Small intestine (tissue), 7 donors: ENCODE measurements at regions not wholly inside any gene's neighbourhood (a gene's known extent, or its start where the extent isn't known, plus 50 kb on each side); places are given as distances from the start of the nearest gene placed in this dataset.

Experiments used
- DNase-seq, 2 donors: peaks; one replicate each; pipeline versions ENCODE4 v3.0.0 to v3.0.0-alpha.2; 2013
- FAIRE-seq: peaks from 2 replicates; lab custom pipeline; 2012; peaks lifted over from hg19 to GRCh38; lab: Jason Lieb, UNC
- H3K27ac ChIP-seq, 3 donors: one replicate each; pipeline ENCODE4 v1.5.1; 2013; ENCODE audit warnings: low read length in 2 of 3, mild to moderate bottlenecking in 2 of 3, control low read depth in 1 of 3, inconsistent platforms in 1 of 3, low read depth in 1 of 3, moderate library complexity in 1 of 3
- H3K27me3 ChIP-seq, 3 donors: one replicate each; pipeline ENCODE4 v1.6.1; 2013; ENCODE audit warnings: low read length in 3 of 3, inconsistent platforms in 1 of 3; ENCODE audit not compliant: control insufficient read depth in 3 of 3, insufficient read depth in 3 of 3
- H3K36me3 ChIP-seq, 3 donors: one replicate each; pipeline ENCODE4 v1.6.1; 2013; ENCODE audit warnings: low read length in 3 of 3, inconsistent platforms in 1 of 3, low read depth in 1 of 3, mild to moderate bottlenecking in 1 of 3, moderate library complexity in 1 of 3; ENCODE audit not compliant: control insufficient read depth in 3 of 3, insufficient read depth in 2 of 3
- H3K4me1 ChIP-seq, 3 donors: one replicate each; pipeline ENCODE4 v1.6.1; 2013; ENCODE audit warnings: low read length in 2 of 3, inconsistent platforms in 1 of 3, low read depth in 1 of 3, mild to moderate bottlenecking in 1 of 3, moderate library complexity in 1 of 3; ENCODE audit not compliant: control insufficient read depth in 3 of 3, insufficient read depth in 2 of 3
- H3K4me3 ChIP-seq, 3 donors: one replicate each; pipeline ENCODE4 v1.5.1; 2013; ENCODE audit warnings: low read length in 3 of 3, control low read depth in 1 of 3, inconsistent platforms in 1 of 3, low read depth in 1 of 3, mild to moderate bottlenecking in 1 of 3, moderate library complexity in 1 of 3
- H3K9me3 ChIP-seq, 2 donors: one replicate each; pipeline ENCODE4 v1.6.1; 2013; ENCODE audit warnings: low read depth in 1 of 2, low read length in 1 of 2; ENCODE audit not compliant: control insufficient read depth in 2 of 2, insufficient read depth in 1 of 2
- WGBS, 3 donors: extraction: QIAGEN DNeasy Blood & Tissue Kit; methylation state at CpG; one replicate each; pipeline ENCODE4 v1.1.7; 2013; 5-methylcytosine and 5-hydroxymethylcytosine counted together
- donor health status: healthy with polysubstance abuse.
- donor health status: control.
- donor health status: control.
- donor health status: Bipolar disorder and iron deficiency.
- donor health status: healthy.

DNA sequence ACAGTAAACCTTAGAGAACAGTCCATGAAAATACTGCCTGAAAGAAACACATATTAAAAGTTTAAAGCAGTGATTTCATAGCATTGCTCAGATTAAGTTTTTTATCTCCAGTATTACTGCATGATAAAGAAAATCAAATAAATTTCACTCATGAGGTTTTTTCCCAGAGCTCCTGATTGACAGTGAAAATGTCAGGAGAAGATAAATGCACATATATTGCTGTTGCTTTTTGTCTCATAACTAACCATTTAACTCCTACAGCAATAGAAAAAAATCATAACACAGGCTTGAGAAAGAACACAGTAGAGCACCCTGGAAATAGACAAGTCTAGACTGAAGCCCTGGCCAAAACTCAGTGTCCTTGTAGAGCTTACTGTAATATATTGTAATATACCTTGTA lies 391.0 kb downstream of the TMX3 start:
- Histone ChIP-seq H3K36me3 (no peaks in the 10 kb centered on the region), H3K4me3 (no peak overlapping the region), H3K9me3 (no peaks in the 10 kb centered on the region), H3K27me3 (no peaks in the 10 kb centered on the region), H3K27ac (no peak overlapping the region), H3K4me1 (no peaks in the 10 kb centered on the region)
- DNase-seq (no peak), FAIRE-seq (no peak)

DNA sequence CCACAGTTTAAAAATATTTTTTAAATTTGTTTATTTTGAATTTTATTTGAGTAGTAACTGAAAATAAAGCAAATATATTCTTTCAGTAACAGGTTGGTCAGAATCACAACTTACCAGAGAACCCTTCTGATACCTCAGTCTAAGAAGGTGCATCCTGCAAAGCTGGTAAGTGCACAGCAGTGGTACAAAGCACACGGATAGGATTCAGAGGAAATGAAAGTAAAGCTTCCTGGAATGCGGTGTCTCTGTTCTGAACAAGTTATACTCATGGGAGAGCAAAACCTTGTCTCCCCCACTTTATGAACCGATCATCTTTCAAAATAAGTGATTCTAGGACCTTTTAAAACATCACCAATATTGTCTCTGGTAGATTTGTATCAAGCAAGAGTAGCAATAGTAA lies 398.3 kb downstream of the TMX3 start:
- Histone ChIP-seq H3K4me3 (no peak overlapping the region), H3K4me1 (no peaks in the 10 kb centered on the region), H3K9me3 (no peaks in the 10 kb centered on the region), H3K27me3 (no peaks in the 10 kb centered on the region), H3K36me3 (no peaks in the 10 kb centered on the region), H3K27ac (no peak overlapping the region)
- DNase-seq: no peak
- no peak for FAIRE-seq
- 45 to 61% (median 61%) methylated on average over 3 of the region's 3 CpGs for WGBS, 3 donors

DNA sequence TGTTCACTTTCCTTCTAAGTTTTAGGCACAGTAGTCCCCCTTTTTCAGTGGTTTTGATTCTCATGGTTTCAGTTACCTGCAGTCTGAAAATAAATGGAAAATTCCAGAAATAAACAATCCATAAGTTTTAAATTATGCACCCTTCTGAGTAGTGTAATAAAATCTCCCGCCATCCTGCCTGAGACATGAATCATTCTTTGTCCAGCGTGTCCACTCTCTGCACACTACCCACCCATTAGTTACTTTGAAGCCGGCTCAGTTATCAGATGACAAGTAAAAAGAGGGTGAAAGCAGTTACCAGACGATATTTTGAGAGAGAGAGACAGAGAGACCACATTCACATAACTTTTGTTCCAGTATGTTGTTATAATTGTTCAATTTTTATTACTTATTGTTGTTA lies 400.5 kb downstream of the TMX3 start:
- no peak for FAIRE-seq

DNA sequence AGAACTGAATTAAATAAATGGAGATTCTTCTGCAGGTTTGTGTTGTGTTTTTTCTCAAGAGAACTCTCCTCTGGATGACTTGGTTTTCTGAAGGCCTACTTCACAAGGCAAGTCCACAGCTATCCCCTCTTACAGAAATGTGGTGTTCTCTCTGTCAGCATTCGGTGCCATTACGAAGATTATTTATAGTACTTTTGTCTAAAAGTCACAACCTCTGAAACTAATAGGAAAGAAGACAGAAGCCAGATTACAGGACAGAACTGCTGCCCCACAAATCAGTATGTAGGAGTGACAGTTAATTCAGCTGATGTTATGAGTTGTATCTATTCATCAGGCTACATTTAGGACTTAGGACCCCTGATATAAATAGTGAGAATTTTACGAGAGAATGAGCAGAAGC lies 413.5 kb downstream of the TMX3 start:
- DNase-seq: no peak
- Histone ChIP-seq H3K27ac (no peak overlapping the region), H3K27me3 (no peaks in the 10 kb centered on the region), H3K4me3 (no peak overlapping the region), H3K4me1 (no peaks in the 10 kb centered on the region), H3K36me3 (no peaks in the 10 kb centered on the region), H3K9me3 (no peaks in the 10 kb centered on the region)
- no peak for FAIRE-seq
- WGBS, 3 donors: 78 to 86% (median 79%) methylated on average over 3 of the region's 3 CpGs

More for the DNA sequence above, 400.5 kb downstream of the TMX3 start:
- no peaks in the 10 kb centered on the region for H3K4me1 ChIP-seq
- WGBS, 3 donors: 28 to 60% (median 38%) methylated on average over 4 of the region's 4 CpGs
- H3K36me3 ChIP-seq: no peaks in the 10 kb centered on the region
- DNase-seq: no peak
- no peaks in the 10 kb centered on the region for H3K9me3 ChIP-seq
- H3K27me3 ChIP-seq: no peaks in the 10 kb centered on the region
- H3K27ac ChIP-seq: no peak overlapping the region
- no peak overlapping the region for H3K4me3 ChIP-seq

GRCh38 chr18:68299906-68300305 lies 415.0 kb downstream of the TMX3 start:
- DNase-seq (no peak), FAIRE-seq (no peak)
- H3K4me1 ChIP-seq: no peaks in the 10 kb centered on the region
- no peak overlapping the region for H3K4me3 ChIP-seq
- H3K27ac ChIP-seq: no peak overlapping the region
- no peaks in the 10 kb centered on the region for H3K27me3 ChIP-seq
- no peaks in the 10 kb centered on the region for H3K36me3 ChIP-seq
- no peaks in the 10 kb centered on the region for H3K9me3 ChIP-seq
- 80 to 87% (median 86%) methylated on average over 3 of the region's 3 CpGs for WGBS, 3 donors

- Histone ChIP-seq H3K9me3 (no peaks in the 10 kb centered on the region), H3K27me3 (no peaks in the 10 kb centered on the region), H3K27ac (no peak overlapping the region), H3K4me1 (no peaks in the 10 kb centered on the region), H3K4me3 (no peak overlapping the region), H3K36me3 (no peaks in the 10 kb centered on the region)
- no peak for FAIRE-seq
- DNase-seq: no peak
- 47 to 54% (median 54%) methylated on average over 4 of the region's 4 CpGs for WGBS, 3 donors
Observed at GRCh38 chr18:68298330-68298729, 416.6 kb downstream of the TMX3 start.

- H3K4me3 ChIP-seq: no peak overlapping the region
- H3K36me3 ChIP-seq: no peaks in the 10 kb centered on the region
- no peaks in the 10 kb centered on the region for H3K9me3 ChIP-seq
- FAIRE-seq (no peak), DNase-seq (no peak)
- H3K4me1 ChIP-seq: no peaks in the 10 kb centered on the region
- H3K27ac ChIP-seq: no peak overlapping the region
- H3K27me3 ChIP-seq: no peaks in the 10 kb centered on the region
- 63 to 69% (median 64%) methylated on average over 4 of the region's 4 CpGs for WGBS, 3 donors
Observed at GRCh38 chr18:68288408-68288807, 426.5 kb downstream of the TMX3 start.

GRCh38 chr18:68284236-68284780 lies 430.6 kb downstream of the TMX3 start:
- Histone ChIP-seq H3K27ac (no peak overlapping the region), H3K27me3 (no peaks in the 10 kb centered on the region), H3K36me3 (no peaks in the 10 kb centered on the region), H3K4me1 (no peaks in the 10 kb centered on the region), H3K9me3 (no peaks in the 10 kb centered on the region), H3K4me3 (no peak overlapping the region)
- 73 to 85% (median 83%) methylated on average over 5 of the region's 5 CpGs for WGBS, 3 donors
- DNase-seq (no peak), FAIRE-seq (no peak)

DNA sequence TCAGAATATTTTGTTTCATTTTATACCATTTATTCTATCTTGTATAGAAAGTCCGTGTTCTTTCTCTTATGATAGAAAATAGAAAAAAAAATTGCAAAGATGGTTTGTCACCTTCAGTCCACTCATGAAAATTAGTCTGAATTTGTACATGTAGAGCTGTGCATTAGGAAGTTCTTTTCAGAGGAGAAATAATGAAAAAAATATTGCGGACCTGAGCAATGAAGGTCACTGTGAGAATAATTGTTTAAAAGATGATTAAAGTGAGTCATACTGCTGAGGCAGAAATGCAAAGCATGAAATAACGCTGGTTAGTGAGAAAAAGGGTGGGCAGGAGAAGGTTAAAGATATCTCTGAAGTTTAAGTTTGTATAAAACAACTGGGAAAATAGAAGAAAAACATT lies 431.1 kb downstream of the TMX3 start:
- H3K4me1 ChIP-seq: no peaks in the 10 kb centered on the region
- no peak overlapping the region for H3K4me3 ChIP-seq
- H3K27ac ChIP-seq: no peak overlapping the region
- H3K27me3 ChIP-seq: no peaks in the 10 kb centered on the region
- H3K36me3 ChIP-seq: no peaks in the 10 kb centered on the region
- DNase-seq (no peak), FAIRE-seq (no peak)
- H3K9me3 ChIP-seq: no peaks in the 10 kb centered on the region
- 31 to 74% (median 42%) methylated on average over 3 of the region's 3 CpGs for WGBS, 3 donors
